Ovary (tissue), 7 donors: ENCODE measurements at regions not wholly inside any gene's neighbourhood (a gene's known extent, or its start where the extent isn't known, plus 50 kb on each side); places are given as distances from the start of the nearest gene placed in this dataset.

Source experiments
- DNase-seq, 5 donors: peaks; one replicate each; pipeline ENCODE4 v3.0.0-alpha.2; 2019 to 2020
- H3K27ac ChIP-seq, 2 donors: fragments of 200-600 bp; one replicate each; pipeline versions ENCODE4 v1.5.1 to v1.8.0; 2019 to 2022
- H3K27me3 ChIP-seq: fragments of 200-600 bp; one replicate; pipeline ENCODE4 v1.8.0; 2022
- H3K36me3 ChIP-seq: fragments of 200-600 bp; sonication (generic); one replicate; pipeline ENCODE4 v1.5.1; 2019
- H3K4me1 ChIP-seq: one replicate; pipeline ENCODE4 v1.8.1; 2013; ENCODE audit warnings: mild to moderate bottlenecking, moderate library complexity; ENCODE audit not compliant: insufficient read depth
- H3K4me3 ChIP-seq: fragments of 200-600 bp; sonication (generic); one replicate; pipeline ENCODE4 v1.5.1; 2017
- H3K9me3 ChIP-seq, 2 donors: fragments of 200-600 bp in 1 of 2; sonication (generic) in 1 of 2; one replicate each; pipeline versions ENCODE4 v1.5.1 to v1.8.1; 2013 to 2019; ENCODE audit warnings: mild to moderate bottlenecking in 1 of 2, moderate library complexity in 1 of 2
- EP300 ChIP-seq: sonication (generic); formaldehyde crosslinking; IDR thresholded peaks from one replicate; pipeline ENCODE4 v1.6.1; 2017; ENCODE audit warnings: antibody characterized with exemption
- POLR2A ChIP-seq: fragments of 450-650 bp; IDR thresholded peaks from one replicate; pipeline ENCODE4 v1.6.1; 2017; ENCODE audit warnings: antibody characterized with exemption, mild to moderate bottlenecking, moderate library complexity
- WGBS, 3 donors: extraction: QIAGEN DNeasy Blood & Tissue Kit in 1 of 3; methylation state at CpG; one replicate each; pipeline versions ENCODE4 v1.1.5 to v1.1.7; 2013 to 2017; 5-methylcytosine and 5-hydroxymethylcytosine counted together
- intact Hi-C, 4 donors: fragments of 100-400 bp; cut with DNase I; formaldehyde crosslinking; loops; one replicate each; pipeline versions ENCODE4 v1.11.0 to v1.15.1; 2022 to 2023
- TF ChIP-seq, protein P1 (sequence below), 3 donors: fragments of 450-650 bp in 2 of 3; fragments of 200-600 bp in 1 of 3; IDR thresholded peaks; one replicate each; pipeline versions ENCODE4 v1.5.1 to v1.8.0; 2016 to 2022; ENCODE audit warnings: antibody characterized with exemption in 3 of 3, mild to moderate bottlenecking in 1 of 3
- donor health status: DM: no; HTN: no; CAD: no; lungs with moderate emphysema.
- donor health status: DM: no; HTN: no; CAD: no.
- donor health status: Bipolar disorder and iron deficiency.
- donor health status: DM: no; HTN: no; CAD: no.
- donor health status: DM: yes; HTN: yes; CAD: no.

DNA sequence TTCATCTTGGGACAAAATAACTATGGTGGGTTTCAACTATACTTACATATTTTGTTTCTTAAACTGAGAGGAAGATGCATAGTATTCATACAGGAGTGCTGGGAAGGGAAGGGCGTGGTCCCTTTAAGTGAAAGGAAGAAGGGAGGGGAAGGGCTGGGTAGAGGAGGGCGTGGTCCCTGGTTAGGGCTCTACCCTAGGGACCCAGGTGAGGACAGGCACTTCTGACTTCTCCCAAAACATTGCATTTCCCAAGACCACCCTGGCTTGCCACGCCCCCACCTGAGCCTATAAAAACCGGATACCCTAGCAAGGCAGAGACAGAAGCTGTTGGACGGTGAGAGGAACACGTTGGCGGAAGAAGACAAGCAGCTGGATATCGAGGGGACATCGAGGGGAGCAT is 157.6 kb upstream of the PLXNA4 start:
- 78 to 92% (median 80%) methylated on average over 9 of the region's 9 CpGs for WGBS, 3 donors
- Histone ChIP-seq H3K4me1 (no peaks in the 10 kb centered on the region), H3K27ac (no peak overlapping the region), H3K9me3 (no peaks in the 10 kb centered on the region), H3K27me3 (no peaks in the 10 kb centered on the region), H3K36me3 (no peaks in the 10 kb centered on the region), H3K4me3 (no peak overlapping the region)
- DNase-seq: no peak
- intact Hi-C loops: no loop called here
- TF ChIP-seq EP300: no peak
- TF ChIP-seq, protein P1, sequence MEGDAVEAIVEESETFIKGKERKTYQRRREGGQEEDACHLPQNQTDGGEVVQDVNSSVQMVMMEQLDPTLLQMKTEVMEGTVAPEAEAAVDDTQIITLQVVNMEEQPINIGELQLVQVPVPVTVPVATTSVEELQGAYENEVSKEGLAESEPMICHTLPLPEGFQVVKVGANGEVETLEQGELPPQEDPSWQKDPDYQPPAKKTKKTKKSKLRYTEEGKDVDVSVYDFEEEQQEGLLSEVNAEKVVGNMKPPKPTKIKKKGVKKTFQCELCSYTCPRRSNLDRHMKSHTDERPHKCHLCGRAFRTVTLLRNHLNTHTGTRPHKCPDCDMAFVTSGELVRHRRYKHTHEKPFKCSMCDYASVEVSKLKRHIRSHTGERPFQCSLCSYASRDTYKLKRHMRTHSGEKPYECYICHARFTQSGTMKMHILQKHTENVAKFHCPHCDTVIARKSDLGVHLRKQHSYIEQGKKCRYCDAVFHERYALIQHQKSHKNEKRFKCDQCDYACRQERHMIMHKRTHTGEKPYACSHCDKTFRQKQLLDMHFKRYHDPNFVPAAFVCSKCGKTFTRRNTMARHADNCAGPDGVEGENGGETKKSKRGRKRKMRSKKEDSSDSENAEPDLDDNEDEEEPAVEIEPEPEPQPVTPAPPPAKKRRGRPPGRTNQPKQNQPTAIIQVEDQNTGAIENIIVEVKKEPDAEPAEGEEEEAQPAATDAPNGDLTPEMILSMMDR (IDR thresholded peaks at IDR 0.05): no peak
- TF ChIP-seq POLR2A: no peak

DNA sequence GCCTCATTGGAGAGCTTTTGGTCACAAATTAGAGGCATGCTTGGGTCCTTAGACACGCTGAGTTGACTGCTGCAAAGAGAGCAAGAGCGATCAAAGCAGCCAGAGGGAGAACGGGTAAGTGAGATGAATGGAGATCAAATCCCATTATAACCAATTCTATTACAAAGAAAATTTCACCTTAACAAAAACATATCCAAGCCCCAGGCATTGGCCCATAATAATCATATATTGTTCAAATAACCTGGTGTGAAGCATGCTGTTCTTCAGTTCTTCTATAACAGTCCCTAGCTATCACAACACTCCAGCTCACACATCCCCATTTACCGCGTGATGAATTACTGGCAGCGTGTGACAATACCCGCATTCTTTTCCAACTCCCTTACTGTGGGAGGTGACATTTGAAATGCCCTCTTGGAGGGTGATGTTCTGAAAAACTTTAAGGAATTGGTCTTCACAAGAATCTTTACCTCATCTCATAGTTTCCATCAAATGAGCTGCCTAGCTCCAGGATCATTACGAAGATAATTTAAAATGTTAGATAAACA is 156.1 kb upstream of the PLXNA4 start:
- Histone ChIP-seq H3K4me3 (no peak overlapping the region), H3K9me3 (no peaks in the 10 kb centered on the region), H3K36me3 (no peaks in the 10 kb centered on the region), H3K4me1 (no peaks in the 10 kb centered on the region), H3K27ac (no peak overlapping the region), H3K27me3 (no peaks in the 10 kb centered on the region)
- WGBS, 3 donors: 69 to 72% (median 71%) methylated on average over 8 of the region's 8 CpGs
- DNase-seq: no peak
- intact Hi-C loops: no loop called here
- no peak for TF ChIP-seq EP300
- TF ChIP-seq, protein P1 (IDR thresholded peaks at IDR 0.05): no peak

DNA sequence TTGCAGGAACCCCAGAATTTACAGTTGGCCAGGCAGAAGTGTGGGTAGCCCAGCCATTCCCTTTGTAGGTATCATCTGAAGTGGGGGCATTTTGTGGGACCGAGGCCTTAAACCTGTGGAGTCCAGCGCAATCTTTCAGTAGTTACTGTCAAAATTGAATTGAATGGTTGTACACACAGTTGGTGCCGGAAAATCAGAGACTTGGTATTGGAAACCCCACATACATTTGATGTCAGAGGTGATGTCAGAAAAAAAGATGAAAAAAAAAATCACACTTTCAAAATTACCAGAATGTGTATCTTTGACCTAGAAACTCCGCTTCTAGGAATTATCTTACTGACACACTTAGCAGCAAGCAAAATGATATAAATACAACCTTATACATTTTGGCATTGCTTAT is 153.8 kb upstream of the PLXNA4 start:
- H3K4me3 ChIP-seq: no peak overlapping the region
- intact Hi-C loops: no loop called here
- TF ChIP-seq POLR2A (no peak), EP300 (no peak)
- TF ChIP-seq, protein P1 (IDR thresholded peaks at IDR 0.05): no peak
- no peaks in the 10 kb centered on the region for H3K4me1 ChIP-seq
- WGBS, 3 donors: 93 to 97% (median 94%) methylated on average over 4 of the region's 4 CpGs
- no peak overlapping the region for H3K27ac ChIP-seq
- H3K36me3 ChIP-seq: no peaks in the 10 kb centered on the region
- H3K9me3 ChIP-seq: no peaks in the 10 kb centered on the region
- DNase-seq: no peak
- no peaks in the 10 kb centered on the region for H3K27me3 ChIP-seq

DNA sequence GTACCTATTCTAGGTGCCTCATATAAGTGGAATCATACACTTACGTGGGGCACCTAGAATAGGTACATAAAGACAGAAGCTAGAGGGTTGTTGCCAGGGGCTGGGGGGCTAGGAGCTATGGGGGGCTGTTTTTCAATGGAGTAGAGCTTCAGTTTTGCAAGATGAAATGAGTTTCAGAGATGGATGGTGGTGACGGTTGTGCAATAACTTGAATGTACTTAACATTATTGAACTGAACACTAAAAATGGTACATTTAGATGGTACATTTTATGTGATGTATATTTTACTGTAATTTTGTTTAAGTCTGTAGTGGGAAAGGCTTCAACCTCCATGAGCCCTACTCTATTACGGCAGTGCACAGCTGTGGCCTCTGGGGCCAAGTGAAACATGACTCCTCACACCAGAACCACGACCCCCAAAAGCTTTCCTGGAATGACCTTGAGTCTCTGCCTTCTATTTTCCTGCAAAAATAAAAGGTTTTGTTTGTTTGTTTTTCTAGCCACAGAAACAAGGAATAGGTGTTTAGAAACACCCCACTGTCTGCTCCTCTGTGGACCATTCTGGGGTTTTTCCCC is 147.3 kb upstream of the PLXNA4 start:
- H3K27ac ChIP-seq: no peak overlapping the region
- no peaks in the 10 kb centered on the region for H3K9me3 ChIP-seq
- no peak overlapping the region for H3K4me3 ChIP-seq
- TF ChIP-seq, protein P1 (IDR thresholded peaks at IDR 0.05): no peak
- TF ChIP-seq EP300 (no peak), POLR2A (no peak)
- no peaks in the 10 kb centered on the region for H3K36me3 ChIP-seq
- intact Hi-C loops: no loop called here
- no peaks in the 10 kb centered on the region for H3K27me3 ChIP-seq
- WGBS, 3 donors: 60 to 64% (median 60%) methylated on average over 4 of the region's 4 CpGs
- DNase-seq: no peak
- H3K4me1 ChIP-seq: no peaks in the 10 kb centered on the region
